ENCODE measurements at regions not wholly inside any gene's neighbourhood (a gene's known extent, or its start where the extent isn't known, plus 50 kb on each side); places are given as distances from the start of the nearest gene placed in this dataset.

DNA sequence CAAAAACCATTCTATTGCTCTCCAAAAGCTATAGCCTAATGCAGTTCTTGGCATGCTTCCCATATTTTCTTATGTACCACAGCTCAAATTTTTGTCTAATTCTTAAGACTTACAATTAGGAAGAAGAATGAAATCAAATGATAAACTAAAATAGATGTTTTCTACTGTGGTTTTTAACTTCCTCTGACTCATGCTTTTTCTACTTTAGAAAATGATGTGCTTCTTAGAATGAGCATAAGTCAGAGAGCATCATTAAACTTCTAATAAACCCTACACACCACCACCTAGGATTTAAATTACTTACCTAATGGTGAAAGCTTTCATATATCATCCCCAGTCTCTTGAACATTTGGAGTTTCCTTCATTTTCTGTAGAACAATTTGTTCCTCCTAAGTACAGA is 217.0 kb upstream of the NDST3 start:
- Histone ChIP-seq H3K36me3 (ENCODE audit: control insufficient read depth in 1 of 2, insufficient read depth in 2 of 2, low read depth in 1 of 2, low read length in 2 of 2) (no peaks in the 10 kb centered on the region), H3K23ac (ENCODE audit: low read length in 2 of 2) (no peak overlapping the region), H2BK15ac (ENCODE audit: low read depth, poor library complexity, severe bottlenecking) (no peak overlapping the region), H2BK12ac (ENCODE audit: low read length in 2 of 2) (no peak overlapping the region), H3K14ac (ENCODE audit: low read length in 2 of 2) (no peak overlapping the region), H3K4me3 (ENCODE audit: insufficient read depth in 1 of 2, low read depth in 1 of 2, low read length in 2 of 2) (no peak overlapping the region), H3K4me2 (ENCODE audit: low read length, poor library complexity, severe bottlenecking) (no peak overlapping the region), H3K79me1 (replicated peaks; ENCODE audit: low read length, poor library complexity, severe bottlenecking) (no peaks in the 10 kb centered on the region), H3K18ac (ENCODE audit: low read depth in 1 of 2, low read length in 2 of 2) (no peak overlapping the region), H4K91ac (ENCODE audit: low read length) (no peak overlapping the region), H2AFZ (ENCODE audit: low read depth, low read length) (no peak overlapping the region), H3K9ac (ENCODE audit: low read length) (no peak overlapping the region), H2BK5ac (ENCODE audit: low read depth, low read length, poor library complexity, severe bottlenecking) (no peak overlapping the region), H2BK120ac (ENCODE audit: low read depth, low read length) (no peak overlapping the region), H3K9me3 (ENCODE audit: control insufficient read depth, low read length) (no peaks in the 10 kb centered on the region), H3K27me3 (ENCODE audit: control insufficient read depth in 1 of 2, insufficient read depth in 1 of 2, low read length in 2 of 2) (no peaks in the 10 kb centered on the region), H3K27ac (ENCODE audit: low read length, poor library complexity, severe bottlenecking) (no peak overlapping the region), H2AK5ac (ENCODE audit: low read length, severe bottlenecking) (no peak overlapping the region), H3K4me1 (ENCODE audit: control insufficient read depth, insufficient read depth, low read depth, low read length) (no peaks in the 10 kb centered on the region), H3K4ac (ENCODE audit: low read depth in 1 of 2, low read length in 2 of 2) (no peak overlapping the region), H4K8ac (ENCODE audit: low read length) (no peak overlapping the region)
- peak; percentile 44 for DNase-seq

DNA sequence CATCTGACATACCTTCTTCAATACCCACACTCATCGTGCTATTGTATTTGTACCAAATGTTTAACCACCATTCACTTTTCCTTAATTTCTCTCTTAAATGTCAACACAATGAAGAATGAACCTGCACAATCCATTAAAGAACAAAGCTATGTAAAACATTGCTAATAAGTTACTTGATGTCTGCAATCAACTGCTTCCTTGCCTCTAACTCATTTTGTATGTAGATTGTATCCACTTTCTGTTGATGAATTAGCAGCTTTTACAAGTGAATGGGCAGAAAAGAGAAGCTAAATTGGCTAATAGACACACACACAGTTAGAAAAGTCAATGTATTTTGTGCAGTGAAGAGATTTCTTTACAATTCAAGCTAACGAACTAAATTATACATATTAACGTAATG is 212.5 kb upstream of the NDST3 start:
- H3K27me3 ChIP-seq (ENCODE audit: control insufficient read depth in 1 of 2, insufficient read depth in 1 of 2, low read length in 2 of 2), result no peaks in the 10 kb centered on the region
- no peaks in the 10 kb centered on the region for H3K4me1 ChIP-seq (ENCODE audit: control insufficient read depth, insufficient read depth, low read depth, low read length)
- no peaks in the 10 kb centered on the region for H3K36me3 ChIP-seq (ENCODE audit: control insufficient read depth in 1 of 2, insufficient read depth in 2 of 2, low read depth in 1 of 2, low read length in 2 of 2)
- no peaks in the 10 kb centered on the region for H3K79me1 ChIP-seq (replicated peaks; ENCODE audit: low read length, poor library complexity, severe bottlenecking)
- H3K14ac ChIP-seq (ENCODE audit: low read length in 2 of 2), result no peak overlapping the region
- H3K9ac ChIP-seq (ENCODE audit: low read length), result no peak overlapping the region
- no peak overlapping the region for H2BK120ac ChIP-seq (ENCODE audit: low read depth, low read length)
- H2BK15ac ChIP-seq (ENCODE audit: low read depth, poor library complexity, severe bottlenecking), result no peak overlapping the region
- H4K8ac ChIP-seq (ENCODE audit: low read length), result no peak overlapping the region
- WGBS, result 61% methylated on average over 1 of the region's 3 CpGs
- no peak overlapping the region for H2AFZ ChIP-seq (ENCODE audit: low read depth, low read length)
- no peak overlapping the region for H4K91ac ChIP-seq (ENCODE audit: low read length)
- no peak overlapping the region for H3K4me3 ChIP-seq (ENCODE audit: insufficient read depth in 1 of 2, low read depth in 1 of 2, low read length in 2 of 2)
- H3K18ac ChIP-seq (ENCODE audit: low read depth in 1 of 2, low read length in 2 of 2), result no peak overlapping the region
- no peak for DNase-seq
- H3K27ac ChIP-seq (ENCODE audit: low read length, poor library complexity, severe bottlenecking), result no peak overlapping the region
- H2BK12ac ChIP-seq (ENCODE audit: low read length in 2 of 2), result no peak overlapping the region
- no peak overlapping the region for H3K4ac ChIP-seq (ENCODE audit: low read depth in 1 of 2, low read length in 2 of 2)
- no peak overlapping the region for H2AK5ac ChIP-seq (ENCODE audit: low read length, severe bottlenecking)
- no peak overlapping the region for H3K23ac ChIP-seq (ENCODE audit: low read length in 2 of 2)
- H3K4me2 ChIP-seq (ENCODE audit: low read length, poor library complexity, severe bottlenecking), result no peak overlapping the region
- H3K9me3 ChIP-seq (ENCODE audit: control insufficient read depth, low read length), result no peaks in the 10 kb centered on the region
- no peak overlapping the region for H2BK5ac ChIP-seq (ENCODE audit: low read depth, low read length, poor library complexity, severe bottlenecking)

DNA sequence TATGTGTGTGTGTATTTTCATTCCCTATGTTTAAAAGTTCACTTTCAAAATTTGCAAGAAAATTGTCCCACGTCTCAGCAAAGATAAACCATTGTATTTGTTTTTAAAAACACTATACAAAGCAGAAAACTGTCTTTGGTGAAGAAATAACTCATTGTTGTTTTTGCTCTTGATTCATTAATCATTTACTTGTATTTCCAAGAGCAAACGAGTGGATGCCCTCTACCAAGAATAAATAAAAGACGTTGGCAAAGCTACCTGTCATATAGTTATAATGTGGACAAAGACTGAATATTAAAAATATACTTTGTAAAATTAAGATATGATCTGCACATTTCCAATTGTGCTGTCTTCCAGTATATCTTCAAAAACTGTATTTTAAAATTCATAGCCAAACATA is 210.9 kb upstream of the NDST3 start:
- no peak overlapping the region for H3K18ac ChIP-seq (ENCODE audit: low read depth in 1 of 2, low read length in 2 of 2)
- WGBS, result 100% methylated on average over 1 of the region's 3 CpGs
- no peak overlapping the region for H2AFZ ChIP-seq (ENCODE audit: low read depth, low read length)
- no peak overlapping the region for H2BK5ac ChIP-seq (ENCODE audit: low read depth, low read length, poor library complexity, severe bottlenecking)
- no peaks in the 10 kb centered on the region for H3K9me3 ChIP-seq (ENCODE audit: control insufficient read depth, low read length)
- no peak overlapping the region for H2AK5ac ChIP-seq (ENCODE audit: low read length, severe bottlenecking)
- H3K23ac ChIP-seq (ENCODE audit: low read length in 2 of 2), result no peak overlapping the region
- no peaks in the 10 kb centered on the region for H3K27me3 ChIP-seq (ENCODE audit: control insufficient read depth in 1 of 2, insufficient read depth in 1 of 2, low read length in 2 of 2)
- no peak overlapping the region for H3K27ac ChIP-seq (ENCODE audit: low read length, poor library complexity, severe bottlenecking)
- H2BK15ac ChIP-seq (ENCODE audit: low read depth, poor library complexity, severe bottlenecking), result no peak overlapping the region
- no peak overlapping the region for H3K9ac ChIP-seq (ENCODE audit: low read length)
- H2BK120ac ChIP-seq (ENCODE audit: low read depth, low read length), result no peak overlapping the region
- no peak overlapping the region for H3K4me2 ChIP-seq (ENCODE audit: low read length, poor library complexity, severe bottlenecking)
- H3K14ac ChIP-seq (ENCODE audit: low read length in 2 of 2), result no peak overlapping the region
- no peak overlapping the region for H4K8ac ChIP-seq (ENCODE audit: low read length)
- H3K4me1 ChIP-seq (ENCODE audit: control insufficient read depth, insufficient read depth, low read depth, low read length), result no peaks in the 10 kb centered on the region
- no peak overlapping the region for H3K4me3 ChIP-seq (ENCODE audit: insufficient read depth in 1 of 2, low read depth in 1 of 2, low read length in 2 of 2)
- H4K91ac ChIP-seq (ENCODE audit: low read length), result no peak overlapping the region
- no peaks in the 10 kb centered on the region for H3K79me1 ChIP-seq (replicated peaks; ENCODE audit: low read length, poor library complexity, severe bottlenecking)
- H3K36me3 ChIP-seq (ENCODE audit: control insufficient read depth in 1 of 2, insufficient read depth in 2 of 2, low read depth in 1 of 2, low read length in 2 of 2), result no peaks in the 10 kb centered on the region
- no peak for DNase-seq
- H3K4ac ChIP-seq (ENCODE audit: low read depth in 1 of 2, low read length in 2 of 2), result no peak overlapping the region
- no peak overlapping the region for H2BK12ac ChIP-seq (ENCODE audit: low read length in 2 of 2)

DNA sequence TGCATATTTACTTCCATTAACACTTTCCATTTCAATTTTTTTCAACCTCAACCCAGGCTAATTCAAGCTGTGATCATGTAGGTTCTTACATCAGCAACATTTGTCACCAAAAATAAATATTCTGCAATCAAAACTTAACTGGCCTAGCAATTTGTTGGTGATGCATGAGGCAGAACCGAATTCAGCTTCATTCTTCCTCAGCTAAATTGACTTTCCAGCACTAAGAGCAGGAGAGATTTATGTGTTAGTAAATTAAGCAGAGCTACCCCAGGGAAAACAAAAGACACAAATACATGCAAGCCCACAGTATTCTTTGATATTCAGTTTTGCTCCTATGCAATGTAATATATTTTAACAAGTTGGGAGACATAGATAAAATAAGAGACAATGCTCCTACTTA is 208.7 kb upstream of the NDST3 start:
- Histone ChIP-seq H3K4ac (ENCODE audit: low read depth in 1 of 2, low read length in 2 of 2) (no peak overlapping the region), H3K79me1 (replicated peaks; ENCODE audit: low read length, poor library complexity, severe bottlenecking) (no peaks in the 10 kb centered on the region), H2BK5ac (ENCODE audit: low read depth, low read length, poor library complexity, severe bottlenecking) (no peak overlapping the region), H3K18ac (ENCODE audit: low read depth in 1 of 2, low read length in 2 of 2) (no peak overlapping the region), H2BK12ac (ENCODE audit: low read length in 2 of 2) (no peak overlapping the region), H2BK15ac (ENCODE audit: low read depth, poor library complexity, severe bottlenecking) (no peak overlapping the region), H2AK5ac (ENCODE audit: low read length, severe bottlenecking) (no peak overlapping the region), H3K27me3 (ENCODE audit: control insufficient read depth in 1 of 2, insufficient read depth in 1 of 2, low read length in 2 of 2) (no peaks in the 10 kb centered on the region), H2AFZ (ENCODE audit: low read depth, low read length) (no peak overlapping the region), H3K4me1 (ENCODE audit: control insufficient read depth, insufficient read depth, low read depth, low read length) (no peaks in the 10 kb centered on the region), H2BK120ac (ENCODE audit: low read depth, low read length) (no peak overlapping the region), H3K4me3 (ENCODE audit: insufficient read depth in 1 of 2, low read depth in 1 of 2, low read length in 2 of 2) (no peak overlapping the region), H3K23ac (ENCODE audit: low read length in 2 of 2) (no peak overlapping the region), H4K91ac (ENCODE audit: low read length) (no peak overlapping the region), H4K8ac (ENCODE audit: low read length) (no peak overlapping the region), H3K14ac (ENCODE audit: low read length in 2 of 2) (no peak overlapping the region), H3K9me3 (ENCODE audit: control insufficient read depth, low read length) (no peaks in the 10 kb centered on the region), H3K4me2 (ENCODE audit: low read length, poor library complexity, severe bottlenecking) (no peak overlapping the region), H3K27ac (ENCODE audit: low read length, poor library complexity, severe bottlenecking) (no peak overlapping the region), H3K36me3 (ENCODE audit: control insufficient read depth in 1 of 2, insufficient read depth in 2 of 2, low read depth in 1 of 2, low read length in 2 of 2) (no peaks in the 10 kb centered on the region), H3K9ac (ENCODE audit: low read length) (no peak overlapping the region)
- no peak for DNase-seq
- no CpG with 5 or more reads among the region's 1 CpG for WGBS
